ENCODE measurements at regions not wholly inside any gene's neighbourhood (a gene's known extent, or its start where the extent isn't known, plus 50 kb on each side); places are given as distances from the start of the nearest gene placed in this dataset.

DNA sequence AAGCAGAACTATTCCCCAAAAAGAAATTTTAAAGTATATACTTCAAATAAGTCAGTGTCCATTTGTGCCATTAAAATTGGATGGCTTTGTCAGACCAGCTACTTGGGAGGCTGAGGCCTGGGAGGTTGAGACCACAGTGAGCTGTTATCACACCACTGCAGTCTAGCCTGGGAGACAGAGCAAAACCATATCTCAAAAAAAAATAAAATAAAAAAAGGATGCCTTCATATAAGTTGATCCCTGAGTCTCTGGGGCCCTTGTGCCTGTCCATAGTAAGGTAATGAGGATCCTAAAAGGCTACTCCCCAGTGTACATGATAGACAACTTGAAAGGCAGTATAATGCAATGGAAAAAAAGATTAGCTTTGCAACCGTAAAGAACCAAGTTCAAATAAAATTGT lies 81.2 kb upstream of the BARHL2 start:
- TF ChIP-seq, protein P1, sequence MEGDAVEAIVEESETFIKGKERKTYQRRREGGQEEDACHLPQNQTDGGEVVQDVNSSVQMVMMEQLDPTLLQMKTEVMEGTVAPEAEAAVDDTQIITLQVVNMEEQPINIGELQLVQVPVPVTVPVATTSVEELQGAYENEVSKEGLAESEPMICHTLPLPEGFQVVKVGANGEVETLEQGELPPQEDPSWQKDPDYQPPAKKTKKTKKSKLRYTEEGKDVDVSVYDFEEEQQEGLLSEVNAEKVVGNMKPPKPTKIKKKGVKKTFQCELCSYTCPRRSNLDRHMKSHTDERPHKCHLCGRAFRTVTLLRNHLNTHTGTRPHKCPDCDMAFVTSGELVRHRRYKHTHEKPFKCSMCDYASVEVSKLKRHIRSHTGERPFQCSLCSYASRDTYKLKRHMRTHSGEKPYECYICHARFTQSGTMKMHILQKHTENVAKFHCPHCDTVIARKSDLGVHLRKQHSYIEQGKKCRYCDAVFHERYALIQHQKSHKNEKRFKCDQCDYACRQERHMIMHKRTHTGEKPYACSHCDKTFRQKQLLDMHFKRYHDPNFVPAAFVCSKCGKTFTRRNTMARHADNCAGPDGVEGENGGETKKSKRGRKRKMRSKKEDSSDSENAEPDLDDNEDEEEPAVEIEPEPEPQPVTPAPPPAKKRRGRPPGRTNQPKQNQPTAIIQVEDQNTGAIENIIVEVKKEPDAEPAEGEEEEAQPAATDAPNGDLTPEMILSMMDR (IDR thresholded peaks at IDR 0.05; ENCODE audit: borderline replicate concordance, extremely low read depth, low read length, poor library complexity, severe bottlenecking) = no peak
- TF ChIP-seq EZH2 (IDR thresholded peaks at IDR 0.05; ENCODE audit: borderline replicate concordance, low read depth, low read length, severe bottlenecking) = no peak

All from DND-41 (cell line).